Hematopoietic multipotent progenitor cell treated with erythropoietin and hydrocortisone succinate and interleukin-3 and kit ligand, for 8 days (in vitro differentiated cells): ENCODE measurements at regions not wholly inside any gene's neighbourhood (a gene's known extent, or its start where the extent isn't known, plus 50 kb on each side); places are given as distances from the start of the nearest gene placed in this dataset.
"Not testable (repeated sequence)": the region's sequence is repeated elsewhere in the genome, so short reads cannot be mapped to it uniquely, and the experiment has no call there.

Experiments used
- DNase-seq: peaks from one replicate; pipeline ENCODE4 v3.0.0-alpha.2; 2015

GRCh38 chr3:110925798-110926197 is 145.8 kb upstream of the NECTIN3 start:
- DNase-seq, result no peak

GRCh38 chr3:110928016-110928662 is 143.5 kb upstream of the NECTIN3 start:
- DNase-seq, result no peak

- DNase-seq, result no peak
Observed at GRCh38 chr3:110929816-110930215, 141.8 kb upstream of the NECTIN3 start.

- no peak for DNase-seq
Observed at GRCh38 chr3:110932567-110932966, 139.0 kb upstream of the NECTIN3 start.

- DNase-seq, result no peak
Observed at GRCh38 chr3:110933821-110934426, 137.7 kb upstream of the NECTIN3 start.

- DNase-seq, result no peak
Observed at GRCh38 chr3:110938629-110939028, 133.0 kb upstream of the NECTIN3 start.

- DNase-seq, result no peak
Observed at GRCh38 chr3:110940055-110940454, 131.6 kb upstream of the NECTIN3 start.

GRCh38 chr3:110944782-110945181 is 126.8 kb upstream of the NECTIN3 start:
- DNase-seq, result no peak

GRCh38 chr3:110946810-110947209 is 124.8 kb upstream of the NECTIN3 start:
- DNase-seq, result no peak

- not testable (repeated sequence) for DNase-seq
Observed at GRCh38 chr3:110949194-110949593, 122.4 kb upstream of the NECTIN3 start.

GRCh38 chr3:110955301-110955880 is 116.2 kb upstream of the NECTIN3 start:
- DNase-seq, result no peak

GRCh38 chr3:110956081-110956480 is 115.5 kb upstream of the NECTIN3 start:
- no peak for DNase-seq

- no peak for DNase-seq
Observed at GRCh38 chr3:110957247-110958025, 114.2 kb upstream of the NECTIN3 start.

GRCh38 chr3:110958313-110959147 is 113.1 kb upstream of the NECTIN3 start:
- no peak for DNase-seq

- no peak for DNase-seq
Observed at GRCh38 chr3:110965976-110966375, 105.6 kb upstream of the NECTIN3 start.

- no peak for DNase-seq
Observed at GRCh38 chr3:110966966-110967663, 104.5 kb upstream of the NECTIN3 start.

- DNase-seq, result no peak
Observed at GRCh38 chr3:110968076-110968475, 103.5 kb upstream of the NECTIN3 start.

GRCh38 chr3:110969229-110970211 is 102.1 kb upstream of the NECTIN3 start:
- no peak for DNase-seq

GRCh38 chr3:110971010-110971601 is 100.5 kb upstream of the NECTIN3 start:
- no peak for DNase-seq

GRCh38 chr3:110973263-110973895 is 98.2 kb upstream of the NECTIN3 start:
- no peak for DNase-seq
